ENCODE measurements at regions not wholly inside any gene's neighbourhood (a gene's known extent, or its start where the extent isn't known, plus 50 kb on each side); places are given as distances from the start of the nearest gene placed in this dataset.
"Not testable (repeated sequence)": the region's sequence is repeated elsewhere in the genome, so short reads cannot be mapped to it uniquely, and the experiment has no call there.

- no peaks in the 10 kb centered on the region for H3K4me1 Mint-ChIP-seq
- DNase-seq = no peak
- no peak overlapping the region for H3K4me3 Mint-ChIP-seq
- CTCF ChIA-PET = no interaction called here
- no peaks in the 10 kb centered on the region for H3K9me3 Mint-ChIP-seq
- H3K27ac Mint-ChIP-seq = no peak overlapping the region
- peaks cover 3% of the 10 kb centered on the region for H3K27me3 Mint-ChIP-seq
- no peaks in the 10 kb centered on the region for H3K36me3 Mint-ChIP-seq
Measured at GRCh38 chr12:103011974-103012763, 54.7 kb downstream of the ASCL1 start.

GRCh38 chr12:103012884-103013283 lies 55.4 kb downstream of the ASCL1 start:
- Mint-ChIP-seq H3K4me3 (no peak overlapping the region), H3K9me3 (no peaks in the 10 kb centered on the region), H3K4me1 (no peaks in the 10 kb centered on the region), H3K27ac (no peak overlapping the region), H3K27me3 (peaks cover 3% of the 10 kb centered on the region), H3K36me3 (no peaks in the 10 kb centered on the region)
- no peak for DNase-seq
- CTCF ChIA-PET = no interaction called here

GRCh38 chr12:103013741-103014300 lies 56.3 kb downstream of the ASCL1 start:
- Mint-ChIP-seq H3K27ac (no peak overlapping the region), H3K4me1 (no peaks in the 10 kb centered on the region), H3K9me3 (peaks cover under 1% of the 10 kb centered on the region), H3K36me3 (no peaks in the 10 kb centered on the region), H3K4me3 (no peak overlapping the region), H3K27me3 (peaks cover 3% of the 10 kb centered on the region)
- CTCF ChIA-PET = no interaction called here
- DNase-seq = no peak

GRCh38 chr12:103016381-103016780 lies 58.9 kb downstream of the ASCL1 start:
- Mint-ChIP-seq H3K27ac (no peak overlapping the region), H3K4me3 (no peak overlapping the region), H3K27me3 (peaks cover 3% of the 10 kb centered on the region), H3K9me3 (peaks cover 1% of the 10 kb centered on the region), H3K36me3 (no peaks in the 10 kb centered on the region), H3K4me1 (no peaks in the 10 kb centered on the region)
- no peak for DNase-seq
- CTCF ChIA-PET = interaction anchor here (0.5 to 0.9 kb wide), 2 partner anchors 134 to 506 kb away, joined by 3 read pairs; no protein-coding TSS in a partner anchor

- Mint-ChIP-seq H3K4me1 (no peaks in the 10 kb centered on the region), H3K27me3 (no peaks in the 10 kb centered on the region), H3K9me3 (peaks cover 1% of the 10 kb centered on the region), H3K4me3 (no peak overlapping the region), H3K27ac (no peak overlapping the region), H3K36me3 (no peaks in the 10 kb centered on the region)
- DNase-seq = no peak
- CTCF ChIA-PET = no interaction called here
Measured at GRCh38 chr12:103020839-103021238, 63.4 kb downstream of the ASCL1 start.

- H3K27ac Mint-ChIP-seq = no peak overlapping the region
- peaks cover 1% of the 10 kb centered on the region for H3K9me3 Mint-ChIP-seq
- no peak for DNase-seq
- no peaks in the 10 kb centered on the region for H3K4me1 Mint-ChIP-seq
- H3K36me3 Mint-ChIP-seq = no peaks in the 10 kb centered on the region
- no peaks in the 10 kb centered on the region for H3K27me3 Mint-ChIP-seq
- CTCF ChIA-PET = no interaction called here
- H3K4me3 Mint-ChIP-seq = no peak overlapping the region
Measured at GRCh38 chr12:103021538-103022218, 64.2 kb downstream of the ASCL1 start.

- Mint-ChIP-seq H3K36me3 (no peaks in the 10 kb centered on the region), H3K9me3 (no peaks in the 10 kb centered on the region), H3K27ac (no peak overlapping the region), H3K4me3 (no peak overlapping the region), H3K4me1 (no peaks in the 10 kb centered on the region), H3K27me3 (no peaks in the 10 kb centered on the region)
- CTCF ChIA-PET = no interaction called here
- DNase-seq = no peak
Measured at GRCh38 chr12:103024650-103025049, 67.2 kb downstream of the ASCL1 start.

- H3K4me1 Mint-ChIP-seq, H3K4me3 Mint-ChIP-seq, H3K36me3 Mint-ChIP-seq, H3K27me3 Mint-ChIP-seq, DNase-seq, H3K27ac Mint-ChIP-seq, CTCF ChIA-PET, H3K9me3 Mint-ChIP-seq: not testable (repeated sequence)
Measured at GRCh38 chr12:103026643-103027042, 69.2 kb downstream of the ASCL1 start.

GRCh38 chr12:103028881-103029639 lies 71.6 kb downstream of the ASCL1 start:
- CTCF ChIA-PET = no interaction called here
- Mint-ChIP-seq H3K27ac (no peak overlapping the region), H3K4me1 (no peaks in the 10 kb centered on the region), H3K9me3 (no peaks in the 10 kb centered on the region), H3K4me3 (no peak overlapping the region), H3K27me3 (no peaks in the 10 kb centered on the region), H3K36me3 (no peaks in the 10 kb centered on the region)
- no peak for DNase-seq

- H3K27me3 Mint-ChIP-seq = no peaks in the 10 kb centered on the region
- H3K36me3 Mint-ChIP-seq = no peaks in the 10 kb centered on the region
- no peaks in the 10 kb centered on the region for H3K4me1 Mint-ChIP-seq
- H3K27ac Mint-ChIP-seq = no peak overlapping the region
- DNase-seq = no peak
- no peak overlapping the region for H3K4me3 Mint-ChIP-seq
- CTCF ChIA-PET = no interaction called here
- no peaks in the 10 kb centered on the region for H3K9me3 Mint-ChIP-seq
Measured at GRCh38 chr12:103036581-103037214, 79.2 kb downstream of the ASCL1 start.

- no peak overlapping the region for H3K27ac Mint-ChIP-seq
- H3K4me3 Mint-ChIP-seq = no peak overlapping the region
- peaks cover 10% of the 10 kb centered on the region for H3K27me3 Mint-ChIP-seq
- H3K36me3 Mint-ChIP-seq = no peaks in the 10 kb centered on the region
- H3K4me1 Mint-ChIP-seq = no peaks in the 10 kb centered on the region
- CTCF ChIA-PET = no interaction called here
- H3K9me3 Mint-ChIP-seq = no peaks in the 10 kb centered on the region
- no peak for DNase-seq
Measured at GRCh38 chr12:103043531-103044486, 86.3 kb downstream of the ASCL1 start.

GRCh38 chr12:103046154-103046553 lies 88.7 kb downstream of the ASCL1 start:
- Mint-ChIP-seq H3K36me3 (no peaks in the 10 kb centered on the region), H3K4me3 (no peak overlapping the region), H3K9me3 (no peaks in the 10 kb centered on the region), H3K4me1 (no peaks in the 10 kb centered on the region), H3K27me3 (peaks cover 10% of the 10 kb centered on the region), H3K27ac (no peak overlapping the region)
- DNase-seq = no peak
- CTCF ChIA-PET = no interaction called here

GRCh38 chr12:103050273-103050672 lies 92.8 kb downstream of the ASCL1 start:
- Mint-ChIP-seq H3K36me3 (no peaks in the 10 kb centered on the region), H3K4me3 (no peak overlapping the region), H3K4me1 (no peaks in the 10 kb centered on the region), H3K27me3 (no peaks in the 10 kb centered on the region), H3K27ac (no peak overlapping the region), H3K9me3 (no peaks in the 10 kb centered on the region)
- CTCF ChIA-PET = no interaction called here
- no peak for DNase-seq

All from activated naive CD4-positive, alpha-beta T cell treated with anti-CD3 and anti-CD28 coated beads, Interleukin-2, amount 10 ng/mL, durations not matched to agents 7 days and 5 days (primary cell).